Ovary (tissue), 7 donors: ENCODE measurements at regions not wholly inside any gene's neighbourhood (a gene's known extent, or its start where the extent isn't known, plus 50 kb on each side); places are given as distances from the start of the nearest gene placed in this dataset.

Experiments used
- DNase-seq, 5 donors: peaks; one replicate each; pipeline ENCODE4 v3.0.0-alpha.2; 2019 to 2020
- H3K27ac ChIP-seq, 2 donors: fragments of 200-600 bp; one replicate each; pipeline versions ENCODE4 v1.5.1 to v1.8.0; 2019 to 2022
- H3K27me3 ChIP-seq: fragments of 200-600 bp; one replicate; pipeline ENCODE4 v1.8.0; 2022
- H3K36me3 ChIP-seq: fragments of 200-600 bp; sonication (generic); one replicate; pipeline ENCODE4 v1.5.1; 2019
- H3K4me1 ChIP-seq: one replicate; pipeline ENCODE4 v1.8.1; 2013; ENCODE audit warnings: mild to moderate bottlenecking, moderate library complexity; ENCODE audit not compliant: insufficient read depth
- H3K4me3 ChIP-seq: fragments of 200-600 bp; sonication (generic); one replicate; pipeline ENCODE4 v1.5.1; 2017
- H3K9me3 ChIP-seq, 2 donors: fragments of 200-600 bp in 1 of 2; sonication (generic) in 1 of 2; one replicate each; pipeline versions ENCODE4 v1.5.1 to v1.8.1; 2013 to 2019; ENCODE audit warnings: mild to moderate bottlenecking in 1 of 2, moderate library complexity in 1 of 2
- EP300 ChIP-seq: sonication (generic); formaldehyde crosslinking; IDR thresholded peaks from one replicate; pipeline ENCODE4 v1.6.1; 2017; ENCODE audit warnings: antibody characterized with exemption
- POLR2A ChIP-seq: fragments of 450-650 bp; IDR thresholded peaks from one replicate; pipeline ENCODE4 v1.6.1; 2017; ENCODE audit warnings: antibody characterized with exemption, mild to moderate bottlenecking, moderate library complexity
- WGBS, 3 donors: extraction: QIAGEN DNeasy Blood & Tissue Kit in 1 of 3; methylation state at CpG; one replicate each; pipeline versions ENCODE4 v1.1.5 to v1.1.7; 2013 to 2017; 5-methylcytosine and 5-hydroxymethylcytosine counted together
- intact Hi-C, 4 donors: fragments of 100-400 bp; cut with DNase I; formaldehyde crosslinking; loops; one replicate each; pipeline versions ENCODE4 v1.11.0 to v1.15.1; 2022 to 2023
- TF ChIP-seq, protein P1 (sequence below), 3 donors: fragments of 450-650 bp in 2 of 3; fragments of 200-600 bp in 1 of 3; IDR thresholded peaks; one replicate each; pipeline versions ENCODE4 v1.5.1 to v1.8.0; 2016 to 2022; ENCODE audit warnings: antibody characterized with exemption in 3 of 3, mild to moderate bottlenecking in 1 of 3
- donor health status: DM: no; HTN: no; CAD: no; lungs with moderate emphysema.
- donor health status: DM: no; HTN: no; CAD: no.
- donor health status: Bipolar disorder and iron deficiency.
- donor health status: DM: no; HTN: no; CAD: no.
- donor health status: DM: yes; HTN: yes; CAD: no.

DNA sequence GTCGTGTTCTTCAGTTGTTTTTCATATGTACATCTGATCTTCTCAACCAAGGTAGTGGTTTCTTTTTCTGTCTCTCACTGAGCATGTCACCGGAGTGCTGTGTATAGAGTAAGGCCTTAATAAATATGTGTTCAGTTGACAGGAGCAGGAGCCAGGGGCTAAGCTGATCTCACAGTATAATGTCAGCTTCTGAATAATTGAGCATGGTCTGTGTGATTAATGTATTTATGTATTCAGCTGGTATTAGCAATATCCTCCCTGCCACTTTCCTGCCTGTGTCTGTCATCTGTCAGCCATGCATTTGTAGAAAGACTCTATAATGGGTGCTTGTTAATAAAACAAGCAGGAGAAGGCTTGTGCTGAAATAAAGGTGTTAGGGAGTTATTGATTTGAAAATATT is 198.9 kb downstream of the ADCYAP1 start:
- no peaks in the 10 kb centered on the region for H3K4me1 ChIP-seq
- no peak overlapping the region for H3K27ac ChIP-seq
- intact Hi-C loops = no loop called here
- no peaks in the 10 kb centered on the region for H3K36me3 ChIP-seq
- H3K4me3 ChIP-seq = no peak overlapping the region
- DNase-seq = no peak
- no peaks in the 10 kb centered on the region for H3K27me3 ChIP-seq
- TF ChIP-seq, protein P1, sequence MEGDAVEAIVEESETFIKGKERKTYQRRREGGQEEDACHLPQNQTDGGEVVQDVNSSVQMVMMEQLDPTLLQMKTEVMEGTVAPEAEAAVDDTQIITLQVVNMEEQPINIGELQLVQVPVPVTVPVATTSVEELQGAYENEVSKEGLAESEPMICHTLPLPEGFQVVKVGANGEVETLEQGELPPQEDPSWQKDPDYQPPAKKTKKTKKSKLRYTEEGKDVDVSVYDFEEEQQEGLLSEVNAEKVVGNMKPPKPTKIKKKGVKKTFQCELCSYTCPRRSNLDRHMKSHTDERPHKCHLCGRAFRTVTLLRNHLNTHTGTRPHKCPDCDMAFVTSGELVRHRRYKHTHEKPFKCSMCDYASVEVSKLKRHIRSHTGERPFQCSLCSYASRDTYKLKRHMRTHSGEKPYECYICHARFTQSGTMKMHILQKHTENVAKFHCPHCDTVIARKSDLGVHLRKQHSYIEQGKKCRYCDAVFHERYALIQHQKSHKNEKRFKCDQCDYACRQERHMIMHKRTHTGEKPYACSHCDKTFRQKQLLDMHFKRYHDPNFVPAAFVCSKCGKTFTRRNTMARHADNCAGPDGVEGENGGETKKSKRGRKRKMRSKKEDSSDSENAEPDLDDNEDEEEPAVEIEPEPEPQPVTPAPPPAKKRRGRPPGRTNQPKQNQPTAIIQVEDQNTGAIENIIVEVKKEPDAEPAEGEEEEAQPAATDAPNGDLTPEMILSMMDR (IDR thresholded peaks at IDR 0.05) = no peak
- TF ChIP-seq EP300 (no peak), POLR2A (no peak)
- H3K9me3 ChIP-seq = no peaks in the 10 kb centered on the region
- 48 to 51% (median 50%) methylated on average over 2 of the region's 2 CpGs for WGBS, 3 donors

DNA sequence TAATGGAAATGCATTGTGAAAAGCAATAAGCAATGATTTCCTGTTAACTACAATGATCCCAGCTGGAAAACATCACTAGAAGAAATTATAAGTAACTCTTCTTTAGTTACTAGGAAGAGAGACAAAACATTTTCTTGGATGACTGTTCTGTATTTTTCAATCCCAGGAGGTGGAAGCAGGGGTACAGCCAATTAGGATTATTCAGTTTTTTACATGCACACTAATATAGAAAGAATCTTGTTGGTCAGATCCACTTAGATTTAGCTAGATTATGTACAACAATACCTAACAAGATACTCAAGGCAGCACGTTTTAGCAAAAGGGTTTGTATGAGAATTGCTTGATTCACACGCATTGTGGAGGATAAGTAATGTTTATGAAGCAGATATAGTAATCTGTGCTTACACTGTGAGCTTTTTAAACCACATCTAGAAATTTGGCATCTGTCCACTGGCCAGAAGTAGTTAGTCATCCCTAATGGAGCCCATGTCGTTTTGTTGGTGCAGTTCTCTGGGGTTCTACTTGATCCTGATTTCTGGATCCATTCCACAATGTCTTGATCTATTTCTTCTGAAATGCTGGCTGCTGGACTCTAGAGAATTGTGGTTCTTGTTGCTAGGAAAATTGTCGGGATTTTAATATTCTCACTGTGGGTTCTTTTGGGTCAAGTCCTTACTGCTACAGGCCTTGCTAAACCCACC is 199.7 kb downstream of the ADCYAP1 start:
- no peaks in the 10 kb centered on the region for H3K9me3 ChIP-seq
- WGBS, 3 donors = 3 to 13% (median 7%) methylated on average over 4 of the region's 4 CpGs
- no peak for DNase-seq
- TF ChIP-seq POLR2A = no peak
- H3K27me3 ChIP-seq = no peaks in the 10 kb centered on the region
- H3K36me3 ChIP-seq = no peaks in the 10 kb centered on the region
- no peak overlapping the region for H3K27ac ChIP-seq
- H3K4me1 ChIP-seq = no peaks in the 10 kb centered on the region
- no peak overlapping the region for H3K4me3 ChIP-seq
- intact Hi-C loops = no loop called here

DNA sequence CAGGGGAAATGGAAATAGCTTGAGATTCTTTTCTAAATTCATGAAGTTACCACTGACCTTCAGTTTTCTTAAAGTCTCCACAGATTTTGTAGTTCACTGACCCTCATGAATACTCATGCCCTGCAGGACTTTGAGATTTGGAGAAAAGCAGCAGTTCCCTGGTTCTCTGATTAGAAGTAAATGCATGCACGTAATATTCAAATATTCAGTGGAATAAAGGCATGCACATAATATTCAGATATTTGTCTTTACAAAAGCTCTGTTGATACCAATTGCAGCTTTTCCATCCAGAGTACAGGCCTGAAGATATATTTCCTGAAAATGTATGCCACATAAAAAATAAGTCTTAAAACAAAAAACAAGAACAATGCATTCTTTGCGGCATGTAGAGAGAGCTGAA is 219.8 kb downstream of the ADCYAP1 start:
- TF ChIP-seq POLR2A (no peak), EP300 (no peak)
- TF ChIP-seq, protein P1 (IDR thresholded peaks at IDR 0.05) = no peak
- no peaks in the 10 kb centered on the region for H3K27me3 ChIP-seq
- H3K4me3 ChIP-seq = no peak overlapping the region
- no peak overlapping the region for H3K27ac ChIP-seq
- no peaks in the 10 kb centered on the region for H3K4me1 ChIP-seq
- no peaks in the 10 kb centered on the region for H3K36me3 ChIP-seq
- intact Hi-C loops = no loop called here
- DNase-seq = no peak
- WGBS, 3 donors = 88 to 96% (median 90%) methylated on average over 2 of the region's 2 CpGs
- no peaks in the 10 kb centered on the region for H3K9me3 ChIP-seq

DNA sequence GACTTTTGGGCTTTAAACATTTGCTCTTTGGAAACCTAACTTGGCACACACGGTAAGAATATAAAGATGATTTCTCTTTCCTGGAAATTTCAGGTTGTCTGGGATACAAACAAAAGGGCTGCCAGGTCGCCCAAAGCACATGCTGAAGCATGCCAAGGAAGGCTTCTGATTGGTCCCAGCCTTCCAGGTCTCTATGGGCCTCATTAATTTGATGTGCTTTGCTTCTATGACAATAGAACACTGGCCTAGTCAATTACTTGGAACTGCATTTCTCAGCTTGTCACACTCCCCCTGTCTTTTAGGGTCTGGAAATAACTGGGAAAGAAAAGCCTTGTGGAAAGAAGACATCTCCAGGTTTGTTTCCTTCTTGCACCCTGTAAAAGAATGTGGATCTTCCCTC is 228.9 kb downstream of the ADCYAP1 start:
- no peak overlapping the region for H3K27ac ChIP-seq
- intact Hi-C loops = no loop called here
- no peak for DNase-seq
- no peaks in the 10 kb centered on the region for H3K4me1 ChIP-seq
- no peaks in the 10 kb centered on the region for H3K27me3 ChIP-seq
- no peaks in the 10 kb centered on the region for H3K36me3 ChIP-seq
- WGBS, 3 donors = 58 to 64% (median 58%) methylated on average over 2 of the region's 2 CpGs
- H3K9me3 ChIP-seq = no peaks in the 10 kb centered on the region
- no peak overlapping the region for H3K4me3 ChIP-seq
- TF ChIP-seq, protein P1 (IDR thresholded peaks at IDR 0.05) = no peak
- TF ChIP-seq EP300 (no peak), POLR2A (no peak)

DNA sequence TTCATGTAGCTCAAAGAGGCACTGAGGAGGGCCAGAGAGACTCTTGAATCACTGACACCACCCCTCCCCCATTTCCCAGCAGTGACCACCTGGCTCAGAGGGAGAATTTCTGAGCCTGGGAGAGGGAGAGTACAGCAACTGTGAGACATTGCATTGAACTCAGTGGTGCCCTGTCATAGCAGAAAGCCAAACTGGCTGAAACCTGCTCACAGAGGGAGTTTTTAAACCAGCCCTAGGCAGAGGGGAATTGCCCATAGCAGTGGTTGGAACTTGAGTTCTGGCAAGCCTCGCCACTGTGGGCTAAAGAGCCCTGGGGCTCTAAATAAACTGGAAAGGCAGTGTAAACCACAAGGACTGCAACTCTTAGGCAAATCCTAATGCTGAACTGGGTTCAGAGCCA is 243.1 kb downstream of the ADCYAP1 start:
- H3K27me3 ChIP-seq = no peaks in the 10 kb centered on the region
- H3K4me1 ChIP-seq = no peaks in the 10 kb centered on the region
- no peak for DNase-seq
- no peaks in the 10 kb centered on the region for H3K36me3 ChIP-seq
- no peak overlapping the region for H3K27ac ChIP-seq
- WGBS, 3 donors = 68 to 83% (median 74%) methylated on average over 1 of the region's 1 CpG
- TF ChIP-seq, protein P1 (IDR thresholded peaks at IDR 0.05) = no peak
- TF ChIP-seq POLR2A (no peak), EP300 (no peak)
- intact Hi-C loops = no loop called here
- no peak overlapping the region for H3K4me3 ChIP-seq
- H3K9me3 ChIP-seq = no peaks in the 10 kb centered on the region
